ENCODE measurements at regions not wholly inside any gene's neighbourhood (a gene's known extent, or its start where the extent isn't known, plus 50 kb on each side); places are given as distances from the start of the nearest gene placed in this dataset.

- 82% methylated on average over 3 of the region's 3 CpGs for WGBS
- no peaks in the 10 kb centered on the region for H3K36me3 ChIP-seq (ENCODE audit: control insufficient read depth in 4 of 4, insufficient read depth in 3 of 4, low read depth in 1 of 4, low read length in 3 of 4)
These were observed 151.0 kb upstream of the KRAS start for GRCh38 chr12:25401547-25402345.

More at GRCh38 chr12:25401547-25402345, 151.0 kb upstream of the KRAS start:
- Histone ChIP-seq H3K9ac (ENCODE audit: low read depth in 1 of 2, low read length in 2 of 2) (no peak overlapping the region), H3K4me3 (ENCODE audit: low read depth in 1 of 3, low read length in 3 of 3) (no peak overlapping the region), H3K27ac (ENCODE audit: low read depth in 1 of 2, low read length in 2 of 2) (no peak overlapping the region), H3K4me1 (ENCODE audit: control insufficient read depth in 4 of 4, insufficient read depth in 4 of 4, low read length in 3 of 4) (peaks cover 0 to 5% (median 2%) of the 10 kb centered on the region in 4 donors), H3K27me3 (ENCODE audit: control insufficient read depth in 4 of 4, insufficient read depth in 4 of 4, low read length in 3 of 4) (no peaks in the 10 kb centered on the region), H3K9me3 (ENCODE audit: control insufficient read depth in 4 of 4, low read length in 3 of 4) (no peaks in the 10 kb centered on the region)
- TF ChIP-seq RAD21 (IDR thresholded peaks at IDR 0.05) (no peak), EGR1 (IDR thresholded peaks at IDR 0.05; ENCODE audit: low read depth in 2 of 2) (no peak), HNF4A (conservative IDR thresholded peaks at IDR 0.05) (no peak), JUND (IDR thresholded peaks at IDR 0.05) (no peak), TAF1 (conservative IDR thresholded peaks at IDR 0.05) (no peak), CTCF (IDR thresholded peaks at IDR 0.05; ENCODE audit: low read depth, low read length, missing input control) (no peak), YY1 (IDR thresholded peaks at IDR 0.05) (no peak), HNF4G (IDR thresholded peaks at IDR 0.05) (no peak), ZBTB33 (IDR thresholded peaks at IDR 0.05) (no peak), SP1 (IDR thresholded peaks at IDR 0.05) (no peak), GABPA (IDR thresholded peaks at IDR 0.05 in 1 of 2, conservative IDR thresholded peaks at IDR 0.05 in 1 of 2) (no peak), RXRA (IDR thresholded peaks at IDR 0.05) (no peak), FOXA1 (IDR thresholded peaks at IDR 0.05) (no peak), FOXA2 (IDR thresholded peaks at IDR 0.05) (no peak), NR2F2 (IDR thresholded peaks at IDR 0.05) (no peak)
- TF ChIP-seq, protein P1, sequence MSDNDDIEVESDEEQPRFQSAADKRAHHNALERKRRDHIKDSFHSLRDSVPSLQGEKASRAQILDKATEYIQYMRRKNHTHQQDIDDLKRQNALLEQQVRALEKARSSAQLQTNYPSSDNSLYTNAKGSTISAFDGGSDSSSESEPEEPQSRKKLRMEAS (IDR thresholded peaks at IDR 0.05): no peak
- TF ChIP-seq, protein P2, sequence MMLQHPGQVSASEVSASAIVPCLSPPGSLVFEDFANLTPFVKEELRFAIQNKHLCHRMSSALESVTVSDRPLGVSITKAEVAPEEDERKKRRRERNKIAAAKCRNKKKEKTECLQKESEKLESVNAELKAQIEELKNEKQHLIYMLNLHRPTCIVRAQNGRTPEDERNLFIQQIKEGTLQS (IDR thresholded peaks at IDR 0.05): no peak
- TF ChIP-seq, protein P3, sequence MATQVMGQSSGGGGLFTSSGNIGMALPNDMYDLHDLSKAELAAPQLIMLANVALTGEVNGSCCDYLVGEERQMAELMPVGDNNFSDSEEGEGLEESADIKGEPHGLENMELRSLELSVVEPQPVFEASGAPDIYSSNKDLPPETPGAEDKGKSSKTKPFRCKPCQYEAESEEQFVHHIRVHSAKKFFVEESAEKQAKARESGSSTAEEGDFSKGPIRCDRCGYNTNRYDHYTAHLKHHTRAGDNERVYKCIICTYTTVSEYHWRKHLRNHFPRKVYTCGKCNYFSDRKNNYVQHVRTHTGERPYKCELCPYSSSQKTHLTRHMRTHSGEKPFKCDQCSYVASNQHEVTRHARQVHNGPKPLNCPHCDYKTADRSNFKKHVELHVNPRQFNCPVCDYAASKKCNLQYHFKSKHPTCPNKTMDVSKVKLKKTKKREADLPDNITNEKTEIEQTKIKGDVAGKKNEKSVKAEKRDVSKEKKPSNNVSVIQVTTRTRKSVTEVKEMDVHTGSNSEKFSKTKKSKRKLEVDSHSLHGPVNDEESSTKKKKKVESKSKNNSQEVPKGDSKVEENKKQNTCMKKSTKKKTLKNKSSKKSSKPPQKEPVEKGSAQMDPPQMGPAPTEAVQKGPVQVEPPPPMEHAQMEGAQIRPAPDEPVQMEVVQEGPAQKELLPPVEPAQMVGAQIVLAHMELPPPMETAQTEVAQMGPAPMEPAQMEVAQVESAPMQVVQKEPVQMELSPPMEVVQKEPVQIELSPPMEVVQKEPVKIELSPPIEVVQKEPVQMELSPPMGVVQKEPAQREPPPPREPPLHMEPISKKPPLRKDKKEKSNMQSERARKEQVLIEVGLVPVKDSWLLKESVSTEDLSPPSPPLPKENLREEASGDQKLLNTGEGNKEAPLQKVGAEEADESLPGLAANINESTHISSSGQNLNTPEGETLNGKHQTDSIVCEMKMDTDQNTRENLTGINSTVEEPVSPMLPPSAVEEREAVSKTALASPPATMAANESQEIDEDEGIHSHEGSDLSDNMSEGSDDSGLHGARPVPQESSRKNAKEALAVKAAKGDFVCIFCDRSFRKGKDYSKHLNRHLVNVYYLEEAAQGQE (IDR thresholded peaks at IDR 0.05): no peak
- DNase-seq (ENCODE audit: low spot score): no peak

Data from liver (tissue), 8 donors.